ENCODE measurements at regions not wholly inside any gene's neighbourhood (a gene's known extent, or its start where the extent isn't known, plus 50 kb on each side); places are given as distances from the start of the nearest gene placed in this dataset.

GRCh38 chr6:119501798-119502483, 152.4 kb upstream of the MAN1A1 start:
- POLR2A ChIA-PET, result no interaction called here
- no peaks in the 10 kb centered on the region for H3K9me3 ChIP-seq (ENCODE audit: control insufficient read depth, insufficient read depth, low read depth, low read length)
- H3K36me3 ChIP-seq (ENCODE audit: control insufficient read depth in 2 of 2, insufficient read depth in 1 of 2, low read length in 2 of 2), result no peaks in the 10 kb centered on the region
- CTCF ChIA-PET, result interaction anchor here (0.5 to 0.7 kb wide), 2 partner anchors 341 to 553 kb away, joined by 3 read pairs; no protein-coding TSS in a partner anchor
- H3K27ac ChIP-seq (ENCODE audit: extremely low read depth, low read depth, low read length), result no peak overlapping the region
- H3K4me3 ChIP-seq (ENCODE audit: low read depth, low read length), result no peak overlapping the region
- H3K4me1 ChIP-seq (ENCODE audit: control insufficient read depth, insufficient read depth, low read length), result no peaks in the 10 kb centered on the region
- no peak for TF ChIP-seq GFI1B (tag by site-specific recombination; IDR thresholded peaks at IDR 0.05)
- TF ChIP-seq ZBTB11 (tag by site-specific recombination; conservative IDR thresholded peaks at IDR 0.05; ENCODE audit: low read depth), result no peak
- no peak for TF ChIP-seq ZNF692 (tag by site-specific recombination; IDR thresholded peaks at IDR 0.05)
- no peak for TF ChIP-seq ZNF768 (tag by site-specific recombination; IDR thresholded peaks at IDR 0.05)
- TF ChIP-seq SP2 (tag by site-specific recombination; IDR thresholded peaks at IDR 0.05), result no peak
- TF ChIP-seq ZBTB48 (tag by site-specific recombination; IDR thresholded peaks at IDR 0.05), result no peak
- no peak for TF ChIP-seq ZNF404 (tag by site-specific recombination; IDR thresholded peaks at IDR 0.05)
- no peak for TF ChIP-seq ZNF518A (tag by site-specific recombination; conservative IDR thresholded peaks at IDR 0.05; ENCODE audit: low read depth)
- TF ChIP-seq ZNF184 (tag by site-specific recombination; IDR thresholded peaks at IDR 0.05), result no peak
- no peak for TF ChIP-seq ZBTB21 (tag by site-specific recombination; IDR thresholded peaks at IDR 0.05)
- no peak for TF ChIP-seq ZBTB8A (tag by site-specific recombination; IDR thresholded peaks at IDR 0.05)
- no peak for TF ChIP-seq AEBP2 (tag by site-specific recombination; IDR thresholded peaks at IDR 0.05; ENCODE audit: borderline replicate concordance)

GRCh38 chr6:119499797-119500196, 150.2 kb upstream of the MAN1A1 start:
- Histone ChIP-seq H3K4me3 (ENCODE audit: low read depth, low read length) (no peak overlapping the region), H3K27ac (ENCODE audit: extremely low read depth, low read depth, low read length) (no peak overlapping the region), H3K4me1 (ENCODE audit: control insufficient read depth, insufficient read depth, low read length) (no peaks in the 10 kb centered on the region), H3K36me3 (ENCODE audit: control insufficient read depth in 2 of 2, insufficient read depth in 1 of 2, low read length in 2 of 2) (no peaks in the 10 kb centered on the region), H3K9me3 (ENCODE audit: control insufficient read depth, insufficient read depth, low read depth, low read length) (no peaks in the 10 kb centered on the region)
- TF ChIP-seq BCL11B (tag by site-specific recombination; IDR thresholded peaks at IDR 0.05; ENCODE audit: low read depth) (no peak), REPIN1 (tag by site-specific recombination; IDR thresholded peaks at IDR 0.05; ENCODE audit: low read depth) (no peak), ZNF366 (tag by site-specific recombination; conservative IDR thresholded peaks at IDR 0.05) (no peak), ZNF549 (tag by site-specific recombination; IDR thresholded peaks at IDR 0.05) (no peak), GLI4 (tag by site-specific recombination; IDR thresholded peaks at IDR 0.05) (no peak)
- POLR2A ChIA-PET, result no interaction called here
- CTCF ChIA-PET, result interaction anchor here (0.6 kb wide), 2 partner anchors 45 to 154 kb away, joined by 3 read pairs; no protein-coding TSS in a partner anchor

Measured in HEK293 (cell line).